ENCODE measurements at regions not wholly inside any gene's neighbourhood (a gene's known extent, or its start where the extent isn't known, plus 50 kb on each side); places are given as distances from the start of the nearest gene placed in this dataset.
A peak's percentile ranks its signal among the peaks of the same experiment; 100 is the strongest.

- DNase-seq = no peak
- Histone ChIP-seq H3K4me3 (no peak overlapping the region), H3K4me1 (peaks cover 13% of the 10 kb centered on the region), H3K9me3 (no peaks in the 10 kb centered on the region), H3K36me3 (replicated peaks in 1 of 2; ENCODE audit: insufficient read depth in 1 of 2, low read depth in 2 of 2) (no peaks in the 10 kb centered on the region), H3K27me3 (no peaks in the 10 kb centered on the region), H3K27ac (no peak overlapping the region)
- WGBS, 2 donors = 83 to 92% methylated on average over 5 of the region's 5 CpGs
- intact Hi-C loops (cut with DNase I) = no loop called here
- TF ChIP-seq POLR2A (IDR thresholded peaks at IDR 0.05) = no peak
- no peak for TF ChIP-seq CTCF (IDR thresholded peaks at IDR 0.05)
- no peak for ATAC-seq
These were observed 180.7 kb downstream of the ETS2 start for GRCh38 chr21:38986406-38986805.

GRCh38 chr21:38985568-38986378, 180.0 kb downstream of the ETS2 start:
- 31 to 38% methylated on average over 17 to 18 of the region's 18 CpGs for WGBS, 2 donors

GRCh38 chr21:38984982-38985567, 179.3 kb downstream of the ETS2 start:
- intact Hi-C loops (cut with DNase I) = no loop called here
- H3K4me1 ChIP-seq = peaks cover 8% of the 10 kb centered on the region
- no peak for TF ChIP-seq POLR2A (IDR thresholded peaks at IDR 0.05)
- TF ChIP-seq CTCF (IDR thresholded peaks at IDR 0.05) = no peak
- no peaks in the 10 kb centered on the region for H3K9me3 ChIP-seq
- 27 to 41% methylated on average over 11 of the region's 11 CpGs for WGBS, 2 donors
- no peaks in the 10 kb centered on the region for H3K36me3 ChIP-seq (replicated peaks in 1 of 2; ENCODE audit: insufficient read depth in 1 of 2, low read depth in 2 of 2)
- no peaks in the 10 kb centered on the region for H3K27me3 ChIP-seq
- no peak overlapping the region for H3K4me3 ChIP-seq
- no peak for DNase-seq
- H3K27ac ChIP-seq = peak overlapping the region in 3 of 4 donors; percentile 11 to 50 (median 16)
- ATAC-seq = peak; percentile 27

More at GRCh38 chr21:38985568-38986378, 180.0 kb downstream of the ETS2 start:
- peak in 3 of 4 donors; percentile 29 to 57 (median 37) for DNase-seq
- Histone ChIP-seq H3K4me3 (no peak overlapping the region), H3K27ac (peak overlapping the region in 3 of 4 donors; percentile 11 to 50 (median 16)), H3K4me1 (peaks cover 13% of the 10 kb centered on the region), H3K27me3 (no peaks in the 10 kb centered on the region), H3K36me3 (replicated peaks in 1 of 2; ENCODE audit: insufficient read depth in 1 of 2, low read depth in 2 of 2) (no peaks in the 10 kb centered on the region), H3K9me3 (no peaks in the 10 kb centered on the region)
- TF ChIP-seq POLR2A (IDR thresholded peaks at IDR 0.05) (no peak), CTCF (IDR thresholded peaks at IDR 0.05) (no peak)
- intact Hi-C loops (cut with DNase I) = no loop called here
- ATAC-seq = peak; percentile 13

GRCh38 chr21:38984568-38984967, 178.8 kb downstream of the ETS2 start:
- Histone ChIP-seq H3K36me3 (replicated peaks in 1 of 2; ENCODE audit: insufficient read depth in 1 of 2, low read depth in 2 of 2) (no peaks in the 10 kb centered on the region), H3K4me3 (no peak overlapping the region), H3K9me3 (no peaks in the 10 kb centered on the region), H3K27me3 (no peaks in the 10 kb centered on the region), H3K27ac (no peak overlapping the region), H3K4me1 (peaks cover 3% of the 10 kb centered on the region)
- DNase-seq (no peak), ATAC-seq (no peak)
- intact Hi-C loops (cut with DNase I) = no loop called here
- TF ChIP-seq CTCF (IDR thresholded peaks at IDR 0.05) = no peak
- TF ChIP-seq POLR2A (IDR thresholded peaks at IDR 0.05) = no peak
- 49 to 52% methylated on average over 4 of the region's 4 CpGs for WGBS, 2 donors

Data from body of pancreas (tissue), 4 donors.